Keratinocyte (primary cell): ENCODE measurements at regions not wholly inside any gene's neighbourhood (a gene's known extent, or its start where the extent isn't known, plus 50 kb on each side); places are given as distances from the start of the nearest gene placed in this dataset.

Source experiments
- DNase-seq: peaks from one replicate; pipeline ENCODE4 v3.0.0-alpha.2; 2011; ENCODE audit warnings: low read depth, missing footprints, low spot score
- FAIRE-seq: peaks from 2 replicates; lab custom pipeline; 2011; peaks lifted over from hg19 to GRCh38; lab: Jason Lieb, UNC
- H2AFZ ChIP-seq: 2 replicates; pipeline ENCODE4 v1.6.0; 2012; ENCODE audit warnings: low read length, control low read depth, inconsistent platforms; ENCODE audit not compliant: control insufficient read depth
- H3K27ac ChIP-seq: 2 replicates; pipeline ENCODE4 v1.5.1; 2011; ENCODE audit warnings: low read length; ENCODE audit not compliant: control insufficient read depth, insufficient read depth
- H3K27me3 ChIP-seq: 3 replicates; pipeline ENCODE4 v1.6.0; 2011; ENCODE audit warnings: low read length; ENCODE audit not compliant: control insufficient read depth, insufficient read depth; ENCODE audit errors: extremely low read depth
- H3K36me3 ChIP-seq, 2 experiments: 2 replicates in 1 of 2; 3 replicates in 1 of 2; pipeline ENCODE4 v1.5.1; 2011; ENCODE audit warnings: low read length in 2 of 2, mild to moderate bottlenecking in 1 of 2; ENCODE audit not compliant: control insufficient read depth in 2 of 2, insufficient read depth in 2 of 2; ENCODE audit errors: extremely low read depth in 1 of 2
- H3K4me1 ChIP-seq: 3 replicates; pipeline ENCODE4 v1.5.1; 2011; ENCODE audit warnings: low read length; ENCODE audit not compliant: control insufficient read depth, insufficient read depth; ENCODE audit errors: extremely low read depth
- H3K4me2 ChIP-seq: 3 replicates; pipeline ENCODE4 v1.6.0; 2011; ENCODE audit warnings: low read depth, low read length; ENCODE audit not compliant: control insufficient read depth, insufficient read depth; ENCODE audit errors: extremely low read depth
- H3K4me3 ChIP-seq, 3 experiments: fragments of 200-600 bp in 1 of 3; sonication (generic) in 1 of 3; 2 replicates in 2 of 3; 3 replicates in 1 of 3; pipeline ENCODE4 v1.5.1; 2011 to 2016; ENCODE audit warnings: low read length in 3 of 3, mild to moderate bottlenecking in 3 of 3, control low read depth in 2 of 3, inconsistent platforms in 1 of 3, low read depth in 1 of 3, mixed read lengths in 1 of 3, mixed run types in 1 of 3, moderate library complexity in 1 of 3; ENCODE audit not compliant: control insufficient read depth in 2 of 3, insufficient read depth in 2 of 3; ENCODE audit errors: extremely low read depth in 1 of 3
- H3K79me2 ChIP-seq: 2 replicates; pipeline ENCODE4 v1.6.0; 2012; ENCODE audit warnings: low read length; ENCODE audit not compliant: control insufficient read depth, insufficient read depth
- H3K9ac ChIP-seq: 3 replicates; pipeline ENCODE4 v1.6.0; 2011; ENCODE audit warnings: low read length; ENCODE audit not compliant: control insufficient read depth, insufficient read depth; ENCODE audit errors: extremely low read depth
- H3K9me1 ChIP-seq: 3 replicates; pipeline ENCODE4 v1.6.0; 2011; ENCODE audit warnings: low read length; ENCODE audit not compliant: control insufficient read depth, insufficient read depth; ENCODE audit errors: extremely low read depth
- H3K9me3 ChIP-seq: 2 replicates; pipeline ENCODE4 v1.5.1; 2012; ENCODE audit warnings: low read depth, low read length; ENCODE audit not compliant: control insufficient read depth
- H4K20me1 ChIP-seq: 3 replicates; pipeline ENCODE4 v1.6.0; 2011; ENCODE audit warnings: low read length; ENCODE audit not compliant: control insufficient read depth, insufficient read depth; ENCODE audit errors: extremely low read depth
- CTCF ChIP-seq, 3 experiments: IDR thresholded peaks in 1 of 3; conservative IDR thresholded peaks in 1 of 3; optimal IDR thresholded peaks in 1 of 3; 2 replicates in 2 of 3; 3 replicates in 1 of 3; pipeline versions ENCODE3 to v1.5.1; 2011; ENCODE audit warnings: low read length in 3 of 3, mild to moderate bottlenecking in 3 of 3, moderate library complexity in 2 of 3, control low read depth in 1 of 3, inconsistent platforms in 1 of 3; ENCODE audit not compliant: insufficient read depth in 2 of 3; ENCODE audit errors: extremely low read depth in 1 of 3
- EZH2 ChIP-seq: IDR thresholded peaks from one replicate; pipeline ENCODE4 v1.6.1; 2012; ENCODE audit warnings: inconsistent platforms, mild to moderate bottlenecking, low read length, moderate library complexity
- dilution Hi-C: fragments of 300-500 bp; cut with MboI; formaldehyde crosslinking; loops from one replicate; pipeline ENCODE4 v1.7.0; 2020; ENCODE audit warnings: low sequenced_read_pairs; ENCODE audit not compliant: extremely low pct_ligation_motif_present

DNA sequence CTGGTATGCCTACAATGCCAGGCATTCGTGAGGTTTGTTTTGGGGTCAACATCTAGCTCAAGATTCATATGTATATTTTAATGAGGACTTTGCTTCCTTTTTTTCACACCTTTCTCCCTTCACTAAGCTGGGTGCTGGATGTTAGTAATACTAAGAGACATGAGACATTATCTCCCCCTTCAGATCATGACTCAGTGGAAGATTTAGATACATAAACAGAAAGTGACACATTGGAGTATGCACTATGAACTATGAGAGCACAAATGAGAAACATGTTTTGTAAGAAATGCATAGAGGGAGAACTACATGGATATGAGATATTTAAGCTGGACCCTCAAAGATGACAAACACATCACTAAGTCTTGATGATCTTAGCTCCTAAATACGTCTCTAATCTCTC lies 286.3 kb downstream of the RPAP3 start:
- no peaks in the 10 kb centered on the region for H3K9me3 ChIP-seq
- peaks cover 6% of the 10 kb centered on the region for H3K4me1 ChIP-seq
- H3K9ac ChIP-seq: no peak overlapping the region
- no peak overlapping the region for H3K27ac ChIP-seq
- H3K27me3 ChIP-seq: no peaks in the 10 kb centered on the region
- H3K4me3 ChIP-seq: no peak overlapping the region
- H3K4me2 ChIP-seq: no peak overlapping the region
- no peaks in the 10 kb centered on the region for H3K9me1 ChIP-seq
- TF ChIP-seq EZH2 (no peak), CTCF (optimal IDR thresholded peaks at IDR 0.05 in 1 of 3, IDR thresholded peaks at IDR 0.05 in 1 of 3, conservative IDR thresholded peaks at IDR 0.05 in 1 of 3; ENCODE audit: extremely low read depth in 1 of 3, insufficient read depth in 2 of 3, low read length in 3 of 3) (no peak)
- H3K36me3 ChIP-seq: no peaks in the 10 kb centered on the region
- FAIRE-seq: no peak
- H3K79me2 ChIP-seq: no peaks in the 10 kb centered on the region
- H4K20me1 ChIP-seq: no peaks in the 10 kb centered on the region
- dilution Hi-C loops: no loop called here
- H2AFZ ChIP-seq: no peak overlapping the region
- no peak for DNase-seq

- no peaks in the 10 kb centered on the region for H3K9me3 ChIP-seq
- FAIRE-seq: peak; percentile 26
Observed at GRCh38 chr12:47417955-47418354, 287.9 kb downstream of the RPAP3 start.

More at GRCh38 chr12:47417955-47418354, 287.9 kb downstream of the RPAP3 start:
- Histone ChIP-seq H4K20me1 (no peaks in the 10 kb centered on the region), H3K4me1 (peaks cover 6% of the 10 kb centered on the region), H3K36me3 (no peaks in the 10 kb centered on the region), H3K27me3 (no peaks in the 10 kb centered on the region), H2AFZ (no peak overlapping the region), H3K4me2 (no peak overlapping the region), H3K9me1 (no peaks in the 10 kb centered on the region), H3K79me2 (no peaks in the 10 kb centered on the region), H3K9ac (no peak overlapping the region), H3K4me3 (no peak overlapping the region), H3K27ac (no peak overlapping the region)
- dilution Hi-C loops: no loop called here
- TF ChIP-seq EZH2 (no peak), CTCF (optimal IDR thresholded peaks at IDR 0.05 in 1 of 3, IDR thresholded peaks at IDR 0.05 in 1 of 3, conservative IDR thresholded peaks at IDR 0.05 in 1 of 3; ENCODE audit: extremely low read depth in 1 of 3, insufficient read depth in 2 of 3, low read length in 3 of 3) (no peak)
- DNase-seq: no peak
